Glutamatergic neuron (in vitro differentiated cells): ENCODE measurements at regions not wholly inside any gene's neighbourhood (a gene's known extent, or its start where the extent isn't known, plus 50 kb on each side); places are given as distances from the start of the nearest gene placed in this dataset.

ENCODE experiments used
- DNase-seq: peaks from one replicate; pipeline ENCODE4 v3.0.0; 2022
- H3K27ac Mint-ChIP-seq: one replicate; pipeline ENCODE4 v1.8.0; 2020; ENCODE audit warnings: mild to moderate bottlenecking, mixed read lengths, inconsistent platforms; ENCODE audit not compliant: unreplicated experiment
- H3K27me3 Mint-ChIP-seq: one replicate; pipeline ENCODE4 v1.8.0; 2020; ENCODE audit warnings: mild to moderate bottlenecking, moderate library complexity, mixed read lengths, inconsistent platforms; ENCODE audit not compliant: unreplicated experiment
- H3K36me3 Mint-ChIP-seq: one replicate; pipeline ENCODE4 v1.8.0; 2020; ENCODE audit warnings: mild to moderate bottlenecking, mixed read lengths, inconsistent platforms; ENCODE audit not compliant: unreplicated experiment
- H3K4me1 Mint-ChIP-seq: one replicate; pipeline ENCODE4 v1.8.0; 2020; ENCODE audit warnings: mild to moderate bottlenecking, low read depth, mixed read lengths, inconsistent platforms; ENCODE audit not compliant: unreplicated experiment
- H3K4me3 Mint-ChIP-seq: one replicate; pipeline ENCODE4 v1.8.0; 2020; ENCODE audit warnings: mild to moderate bottlenecking, mixed read lengths, inconsistent platforms; ENCODE audit not compliant: unreplicated experiment
- H3K9me3 Mint-ChIP-seq: one replicate; pipeline ENCODE4 v1.8.0; 2020; ENCODE audit warnings: mild to moderate bottlenecking, moderate library complexity, mixed read lengths, inconsistent platforms; ENCODE audit not compliant: unreplicated experiment
- TF ChIP-seq, protein P1 (sequence below): fragments of 200-600 bp; sonication (generic); IDR thresholded peaks from one replicate; pipeline ENCODE4 v1.5.0; 2021; ENCODE audit not compliant: partially characterized antibody, unreplicated experiment

- Mint-ChIP-seq H3K27me3 (no peaks in the 10 kb centered on the region), H3K27ac (no peak overlapping the region), H3K36me3 (no peaks in the 10 kb centered on the region), H3K9me3 (no peaks in the 10 kb centered on the region), H3K4me3 (no peak overlapping the region), H3K4me1 (no peaks in the 10 kb centered on the region)
- TF ChIP-seq, protein P1, sequence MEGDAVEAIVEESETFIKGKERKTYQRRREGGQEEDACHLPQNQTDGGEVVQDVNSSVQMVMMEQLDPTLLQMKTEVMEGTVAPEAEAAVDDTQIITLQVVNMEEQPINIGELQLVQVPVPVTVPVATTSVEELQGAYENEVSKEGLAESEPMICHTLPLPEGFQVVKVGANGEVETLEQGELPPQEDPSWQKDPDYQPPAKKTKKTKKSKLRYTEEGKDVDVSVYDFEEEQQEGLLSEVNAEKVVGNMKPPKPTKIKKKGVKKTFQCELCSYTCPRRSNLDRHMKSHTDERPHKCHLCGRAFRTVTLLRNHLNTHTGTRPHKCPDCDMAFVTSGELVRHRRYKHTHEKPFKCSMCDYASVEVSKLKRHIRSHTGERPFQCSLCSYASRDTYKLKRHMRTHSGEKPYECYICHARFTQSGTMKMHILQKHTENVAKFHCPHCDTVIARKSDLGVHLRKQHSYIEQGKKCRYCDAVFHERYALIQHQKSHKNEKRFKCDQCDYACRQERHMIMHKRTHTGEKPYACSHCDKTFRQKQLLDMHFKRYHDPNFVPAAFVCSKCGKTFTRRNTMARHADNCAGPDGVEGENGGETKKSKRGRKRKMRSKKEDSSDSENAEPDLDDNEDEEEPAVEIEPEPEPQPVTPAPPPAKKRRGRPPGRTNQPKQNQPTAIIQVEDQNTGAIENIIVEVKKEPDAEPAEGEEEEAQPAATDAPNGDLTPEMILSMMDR: no peak
- DNase-seq: no peak
Measured at GRCh38 chr3:25137606-25138005, 290.5 kb upstream of the RARB start.

DNA sequence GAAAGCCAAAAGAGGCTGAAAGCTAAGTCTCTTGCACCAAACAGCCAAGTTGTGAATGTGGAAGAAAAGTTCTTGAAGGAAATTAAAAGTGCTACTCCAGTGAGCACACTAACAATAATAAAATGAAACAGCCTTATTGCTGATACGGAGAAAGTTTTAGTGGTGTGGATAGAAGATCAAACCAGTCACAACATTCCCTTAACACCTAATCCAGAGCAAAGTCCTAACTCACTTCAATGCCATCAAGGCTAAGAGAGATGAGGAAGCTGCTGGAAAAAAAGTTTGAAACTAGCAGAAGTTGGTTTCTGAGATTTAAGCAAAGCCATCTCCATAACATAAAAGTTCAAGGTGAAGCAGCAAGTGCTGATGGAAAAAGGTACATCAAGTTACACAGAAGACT is 288.8 kb upstream of the RARB start:
- H3K4me3 Mint-ChIP-seq: no peak overlapping the region
- H3K9me3 Mint-ChIP-seq: no peaks in the 10 kb centered on the region
- H3K27ac Mint-ChIP-seq: no peak overlapping the region
- H3K4me1 Mint-ChIP-seq: no peaks in the 10 kb centered on the region
- DNase-seq: no peak
- H3K36me3 Mint-ChIP-seq: no peaks in the 10 kb centered on the region
- TF ChIP-seq, protein P1: no peak
- H3K27me3 Mint-ChIP-seq: no peaks in the 10 kb centered on the region

DNA sequence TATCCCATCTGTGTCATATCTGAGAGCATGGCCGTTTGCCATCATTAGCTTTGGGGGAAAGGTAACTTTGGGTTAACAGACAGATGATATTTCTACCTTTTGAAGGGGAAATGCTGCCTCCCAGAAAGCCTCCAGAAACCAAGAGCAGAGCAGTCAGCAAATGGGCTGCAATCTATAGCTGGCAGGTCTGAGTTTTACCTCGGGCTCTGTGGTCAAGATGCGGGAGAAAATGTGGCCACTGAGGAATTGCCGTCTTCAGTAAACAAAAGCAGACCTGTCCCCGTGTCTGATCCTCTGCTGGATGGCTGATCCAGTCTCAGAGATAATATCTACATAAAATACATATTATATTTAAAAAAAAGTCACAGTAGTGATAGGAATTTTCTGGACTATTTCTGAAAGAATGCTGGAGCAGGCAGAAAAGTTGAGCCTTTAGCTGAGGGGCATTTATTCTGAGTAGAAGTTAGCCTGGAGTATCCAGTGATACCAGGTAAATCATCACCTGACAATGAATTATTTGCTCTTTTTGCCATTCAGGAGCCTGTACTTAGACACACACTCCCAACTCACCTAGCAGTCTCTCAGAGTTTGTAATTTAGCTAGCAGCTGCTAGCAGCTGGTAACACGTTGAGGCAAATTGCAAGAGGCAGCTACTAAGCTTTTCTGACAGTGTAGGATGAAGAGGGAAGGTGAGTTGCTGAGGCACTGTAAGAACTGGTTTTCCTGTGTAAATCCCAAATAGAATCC is 285.3 kb upstream of the RARB start:
- no peaks in the 10 kb centered on the region for H3K4me1 Mint-ChIP-seq
- no peaks in the 10 kb centered on the region for H3K27me3 Mint-ChIP-seq

GRCh38 chr3:25143356-25144025 is 284.6 kb upstream of the RARB start:
- Mint-ChIP-seq H3K27ac (no peak overlapping the region), H3K27me3 (no peaks in the 10 kb centered on the region), H3K36me3 (no peaks in the 10 kb centered on the region), H3K9me3 (peaks cover 2% of the 10 kb centered on the region), H3K4me3 (no peak overlapping the region), H3K4me1 (no peaks in the 10 kb centered on the region)
- DNase-seq: no peak
- TF ChIP-seq, protein P1: no peak

More for the DNA sequence above, 285.3 kb upstream of the RARB start:
- Mint-ChIP-seq H3K27ac (no peak overlapping the region), H3K36me3 (no peaks in the 10 kb centered on the region), H3K4me3 (no peak overlapping the region), H3K9me3 (peaks cover 2% of the 10 kb centered on the region)
- DNase-seq: no peak
- TF ChIP-seq, protein P1: no peak

DNA sequence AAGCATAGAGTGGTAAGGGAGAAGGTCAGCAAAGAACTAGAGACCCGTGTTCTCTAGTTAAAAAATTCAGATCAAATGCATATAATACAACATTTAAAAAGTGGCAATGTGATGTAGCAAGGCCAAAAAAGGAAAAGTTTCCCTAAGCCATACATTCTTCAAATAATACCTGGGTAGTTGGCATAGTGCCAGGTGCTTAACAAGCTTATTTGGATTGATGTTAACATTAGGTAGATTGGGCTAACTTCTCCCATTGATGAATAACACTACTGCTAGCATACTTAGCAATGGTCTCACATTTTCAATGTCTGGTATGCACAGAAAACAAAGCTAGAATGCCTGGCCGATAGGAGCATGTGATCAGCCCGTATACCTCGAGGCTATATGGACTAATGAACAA is 283.6 kb upstream of the RARB start:
- Mint-ChIP-seq H3K27ac (no peak overlapping the region), H3K27me3 (no peaks in the 10 kb centered on the region), H3K36me3 (no peaks in the 10 kb centered on the region), H3K4me1 (no peaks in the 10 kb centered on the region), H3K9me3 (peaks cover 2% of the 10 kb centered on the region), H3K4me3 (no peak overlapping the region)
- TF ChIP-seq, protein P1: no peak
- no peak for DNase-seq
